ENCODE measurements at regions not wholly inside any gene's neighbourhood (a gene's known extent, or its start where the extent isn't known, plus 50 kb on each side); places are given as distances from the start of the nearest gene placed in this dataset.

DNA sequence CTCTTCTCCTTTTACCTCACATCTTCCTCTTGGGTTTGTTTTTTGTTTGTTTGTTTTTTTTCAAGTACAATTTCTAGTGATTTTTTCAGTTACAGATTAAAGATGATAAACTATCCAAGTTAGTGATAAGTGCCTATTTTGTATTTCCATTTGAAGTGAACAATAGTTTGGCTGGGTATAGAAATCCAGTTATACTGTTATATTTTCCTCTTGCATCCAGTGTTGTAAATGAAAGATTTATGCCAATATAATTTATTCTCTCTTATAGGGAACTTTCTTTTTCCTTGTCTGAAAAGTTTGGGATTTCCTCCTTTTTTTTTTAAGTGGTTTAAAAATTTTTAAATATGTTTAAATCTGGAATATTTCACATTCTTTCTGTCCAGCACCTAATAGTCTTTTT is 169.4 kb downstream of the CPEB2 start:
- TF ChIP-seq EZH2 (IDR thresholded peaks at IDR 0.05; ENCODE audit: low read depth, unreplicated experiment) = no peak
- TF ChIP-seq POLR2AphosphoS5 (IDR thresholded peaks at IDR 0.05; ENCODE audit: low read depth) = no peak
- TF ChIP-seq, protein P1, sequence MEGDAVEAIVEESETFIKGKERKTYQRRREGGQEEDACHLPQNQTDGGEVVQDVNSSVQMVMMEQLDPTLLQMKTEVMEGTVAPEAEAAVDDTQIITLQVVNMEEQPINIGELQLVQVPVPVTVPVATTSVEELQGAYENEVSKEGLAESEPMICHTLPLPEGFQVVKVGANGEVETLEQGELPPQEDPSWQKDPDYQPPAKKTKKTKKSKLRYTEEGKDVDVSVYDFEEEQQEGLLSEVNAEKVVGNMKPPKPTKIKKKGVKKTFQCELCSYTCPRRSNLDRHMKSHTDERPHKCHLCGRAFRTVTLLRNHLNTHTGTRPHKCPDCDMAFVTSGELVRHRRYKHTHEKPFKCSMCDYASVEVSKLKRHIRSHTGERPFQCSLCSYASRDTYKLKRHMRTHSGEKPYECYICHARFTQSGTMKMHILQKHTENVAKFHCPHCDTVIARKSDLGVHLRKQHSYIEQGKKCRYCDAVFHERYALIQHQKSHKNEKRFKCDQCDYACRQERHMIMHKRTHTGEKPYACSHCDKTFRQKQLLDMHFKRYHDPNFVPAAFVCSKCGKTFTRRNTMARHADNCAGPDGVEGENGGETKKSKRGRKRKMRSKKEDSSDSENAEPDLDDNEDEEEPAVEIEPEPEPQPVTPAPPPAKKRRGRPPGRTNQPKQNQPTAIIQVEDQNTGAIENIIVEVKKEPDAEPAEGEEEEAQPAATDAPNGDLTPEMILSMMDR (conservative IDR thresholded peaks at IDR 0.05; ENCODE audit: low read depth in 2 of 2) = no peak
